ENCODE measurements at regions not wholly inside any gene's neighbourhood (a gene's known extent, or its start where the extent isn't known, plus 50 kb on each side); places are given as distances from the start of the nearest gene placed in this dataset.
"Not testable (repeated sequence)": the region's sequence is repeated elsewhere in the genome, so short reads cannot be mapped to it uniquely, and the experiment has no call there.

- DNase-seq (ENCODE audit: low read depth): peak; percentile 69
Observed at GRCh38 chr16:21363550-21364223, 85.6 kb upstream of the CRYM start.

GRCh38 chr16:21361612-21362227, 83.6 kb upstream of the CRYM start:
- DNase-seq (ENCODE audit: low read depth): peak; percentile 22

GRCh38 chr16:21361045-21361444, 83.0 kb upstream of the CRYM start:
- DNase-seq (ENCODE audit: low read depth): not testable (repeated sequence)

GRCh38 chr16:21359513-21359912, 81.4 kb upstream of the CRYM start:
- DNase-seq (ENCODE audit: low read depth): not testable (repeated sequence)

GRCh38 chr16:21358261-21358795, 80.2 kb upstream of the CRYM start:
- not testable (repeated sequence) for DNase-seq (ENCODE audit: low read depth)

- DNase-seq (ENCODE audit: low read depth): not testable (repeated sequence)
Observed at GRCh38 chr16:21356308-21356707, 78.2 kb upstream of the CRYM start.

- not testable (repeated sequence) for DNase-seq (ENCODE audit: low read depth)
Observed at GRCh38 chr16:21351433-21351832, 73.3 kb upstream of the CRYM start.

GRCh38 chr16:21350851-21351250, 72.8 kb upstream of the CRYM start:
- DNase-seq (ENCODE audit: low read depth): not testable (repeated sequence)

- not testable (repeated sequence) for DNase-seq (ENCODE audit: low read depth)
Observed at GRCh38 chr16:21349336-21349735, 71.2 kb upstream of the CRYM start.

GRCh38 chr16:21348815-21349214, 70.7 kb upstream of the CRYM start:
- not testable (repeated sequence) for DNase-seq (ENCODE audit: low read depth)

GRCh38 chr16:21347538-21347937, 69.4 kb upstream of the CRYM start:
- not testable (repeated sequence) for DNase-seq (ENCODE audit: low read depth)

GRCh38 chr16:21346756-21347491, 68.8 kb upstream of the CRYM start:
- not testable (repeated sequence) for DNase-seq (ENCODE audit: low read depth)

- DNase-seq (ENCODE audit: low read depth): not testable (repeated sequence)
Observed at GRCh38 chr16:21344361-21344912, 66.3 kb upstream of the CRYM start.

GRCh38 chr16:21341101-21341500, 63.0 kb upstream of the CRYM start:
- no peak for DNase-seq (ENCODE audit: low read depth)

GRCh38 chr16:21339941-21340340, 61.9 kb upstream of the CRYM start:
- no peak for DNase-seq (ENCODE audit: low read depth)

GRCh38 chr16:21339269-21339641, 61.2 kb upstream of the CRYM start:
- no peak for DNase-seq (ENCODE audit: low read depth)

GRCh38 chr16:21338537-21339268, 60.6 kb upstream of the CRYM start:
- no peak for DNase-seq (ENCODE audit: low read depth)

GRCh38 chr16:21336231-21336630, 58.1 kb upstream of the CRYM start:
- no peak for DNase-seq (ENCODE audit: low read depth)

GRCh38 chr16:21334188-21335146, 56.4 kb upstream of the CRYM start:
- DNase-seq (ENCODE audit: low read depth): not testable (repeated sequence)

- not testable (repeated sequence) for DNase-seq (ENCODE audit: low read depth)
Observed at GRCh38 chr16:21333683-21334082, 55.6 kb upstream of the CRYM start.

Data from Daoy (cell line).